Stimulated activated CD8-positive, alpha-beta memory T cell treated with anti-CD3 and anti-CD28 coated beads, Interleukin-7, amount 100 ng/mL, for 4 hours (primary cell): ENCODE measurements at regions not wholly inside any gene's neighbourhood (a gene's known extent, or its start where the extent isn't known, plus 50 kb on each side); places are given as distances from the start of the nearest gene placed in this dataset.

ENCODE experiments used
- DNase-seq, 2 donors: peaks; one replicate each; pipeline ENCODE4 v3.0.0-alpha.2; 2020; ENCODE audit warnings: low read depth in 2 of 2

- DNase-seq: no peak
Observed at GRCh38 chr12:25009496-25010092, 60.7 kb upstream of the BCAT1 start.

DNA sequence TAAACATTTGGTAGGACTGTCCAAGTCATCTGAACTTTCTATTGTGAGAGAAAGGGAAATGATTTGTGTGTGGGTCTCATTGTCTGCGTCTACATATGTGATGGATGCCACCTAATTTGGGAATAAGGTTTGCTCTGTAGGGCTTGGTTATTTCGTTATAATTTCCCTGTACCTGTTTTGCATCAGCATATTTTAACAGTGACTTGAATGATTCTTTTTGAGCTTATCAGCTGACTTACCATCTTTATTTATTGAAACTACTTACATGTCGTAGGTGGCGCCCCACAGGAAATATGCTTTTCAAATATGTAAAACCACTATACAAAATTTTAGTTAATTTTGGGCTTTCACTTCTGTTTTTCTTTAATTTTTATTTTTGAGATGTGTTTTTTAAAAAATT, 56.5 kb upstream of the BCAT1 start:
- DNase-seq: no peak

GRCh38 chr12:25004447-25004846, 55.5 kb upstream of the BCAT1 start:
- DNase-seq: no peak

- no peak for DNase-seq
Observed at GRCh38 chr12:25001311-25001710, 52.4 kb upstream of the BCAT1 start.
